Body of pancreas (tissue), 4 donors: ENCODE measurements at regions not wholly inside any gene's neighbourhood (a gene's known extent, or its start where the extent isn't known, plus 50 kb on each side); places are given as distances from the start of the nearest gene placed in this dataset.

Source experiments
- CTCF ChIP-seq, 7 experiments: fragments of 450-650 bp in 4 of 7; fragments of 200-600 bp in 3 of 7; sonication (generic) in 3 of 7; IDR thresholded peaks; one replicate each; pipeline ENCODE4 v1.5.1; 2016 to 2019; ENCODE audit warnings: antibody characterized with exemption in 7 of 7
- POLR2A ChIP-seq, 3 donors: fragments of 450-650 bp; IDR thresholded peaks; one replicate each; pipeline ENCODE4 v1.6.1; 2016; ENCODE audit warnings: antibody characterized with exemption in 3 of 3, mild to moderate bottlenecking in 2 of 3

- TF ChIP-seq CTCF (IDR thresholded peaks at IDR 0.05) (no peak), POLR2A (IDR thresholded peaks at IDR 0.05) (no peak)
Measured at GRCh38 chr6:154638369-154638768, 94.8 kb upstream of the SCAF8 start.
